ENCODE measurements at regions not wholly inside any gene's neighbourhood (a gene's known extent, or its start where the extent isn't known, plus 50 kb on each side); places are given as distances from the start of the nearest gene placed in this dataset.

- H3K9me2 ChIP-seq (ENCODE audit: insufficient read depth): no peaks in the 10 kb centered on the region
- no peak overlapping the region for H3K9ac ChIP-seq
- no peaks in the 10 kb centered on the region for H3K27me3 ChIP-seq (replicated peaks; ENCODE audit: insufficient read depth)
- H2AFZ ChIP-seq: peak overlapping the region; percentile 50; the same call in 1 of the 2 replicates
- in situ Hi-C loops (cut with MboI): no loop called here
- H3K9me3 ChIP-seq (ENCODE audit: low read depth): no peaks in the 10 kb centered on the region
- H3K27ac ChIP-seq: no peak overlapping the region
- no peaks in the 10 kb centered on the region for H3F3A ChIP-seq (ENCODE audit: insufficient read depth)
- no peaks in the 10 kb centered on the region for H3K79me2 ChIP-seq (ENCODE audit: insufficient read depth)
- no peak overlapping the region for H3K4me3 ChIP-seq
- 21 to 30% methylated on average over 3 of the region's 3 CpGs for WGBS, 2 experiments (ENCODE audit: low coverage in 1 of 2, low lambda C conversion rate in 2 of 2, missing lambda C conversion rate in 2 of 2)
- no peaks in the 10 kb centered on the region for H3K36me3 ChIP-seq (ENCODE audit: low read depth)
- H4K20me1 ChIP-seq (ENCODE audit: insufficient read depth): no peaks in the 10 kb centered on the region
- H3K4me2 ChIP-seq (ENCODE audit: unreplicated experiment): no peak overlapping the region
- no peak for DNase-seq
- H3K4me1 ChIP-seq (ENCODE audit: insufficient read depth): no peaks in the 10 kb centered on the region
- no peak for TF ChIP-seq EZH2 (IDR thresholded peaks at IDR 0.05; ENCODE audit: insufficient read depth, poor library complexity, severe bottlenecking)
These were observed 331.8 kb downstream of the GJA1 start for GRCh38 chr6:121767211-121767610.

DNA sequence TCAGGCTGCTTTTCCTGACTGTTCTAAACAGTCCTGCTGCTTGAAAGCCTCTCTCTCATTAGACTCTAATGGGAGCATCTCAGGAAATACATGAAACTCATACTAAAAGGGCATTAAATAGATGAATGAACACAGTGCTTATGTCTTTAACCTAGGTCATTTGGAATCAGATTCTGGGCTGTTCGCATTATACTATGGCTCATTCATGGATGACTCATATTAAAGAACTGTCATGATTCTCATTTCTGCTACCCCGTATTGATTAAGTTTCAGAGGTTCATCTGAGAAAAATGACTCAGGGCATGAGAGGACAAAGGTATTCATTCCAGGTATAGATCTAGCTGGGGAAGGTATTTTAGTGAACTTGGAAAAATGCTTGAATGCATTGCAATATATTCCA, 335.5 kb downstream of the GJA1 start:
- peak overlapping the region; percentile 18; the same call in 1 of the 2 replicates for H2AFZ ChIP-seq
- no peak overlapping the region for H3K4me2 ChIP-seq (ENCODE audit: unreplicated experiment)
- in situ Hi-C loops (cut with MboI): no loop called here
- no peak overlapping the region for H3K27ac ChIP-seq
- no peaks in the 10 kb centered on the region for H3K79me2 ChIP-seq (ENCODE audit: insufficient read depth)
- H3K27me3 ChIP-seq (replicated peaks; ENCODE audit: insufficient read depth): no peaks in the 10 kb centered on the region
- H3K36me3 ChIP-seq (ENCODE audit: low read depth): no peaks in the 10 kb centered on the region
- peak; percentile 37 for DNase-seq
- H3K9me3 ChIP-seq (ENCODE audit: low read depth): no peaks in the 10 kb centered on the region
- H3K9ac ChIP-seq: no peak overlapping the region
- H3K4me1 ChIP-seq (ENCODE audit: insufficient read depth): no peaks in the 10 kb centered on the region
- no peaks in the 10 kb centered on the region for H4K20me1 ChIP-seq (ENCODE audit: insufficient read depth)
- no peaks in the 10 kb centered on the region for H3K9me2 ChIP-seq (ENCODE audit: insufficient read depth)
- no peak overlapping the region for H3K4me3 ChIP-seq
- TF ChIP-seq EZH2phosphoT487 (IDR thresholded peaks at IDR 0.05; ENCODE audit: insufficient read depth, low read depth): no peak
- TF ChIP-seq EZH2 (IDR thresholded peaks at IDR 0.05; ENCODE audit: insufficient read depth, poor library complexity, severe bottlenecking): no peak
- H3F3A ChIP-seq (ENCODE audit: insufficient read depth): no peaks in the 10 kb centered on the region
- 39 to 44% methylated on average over 2 of the region's 2 CpGs for WGBS, 2 experiments (ENCODE audit: low coverage in 1 of 2, low lambda C conversion rate in 2 of 2, missing lambda C conversion rate in 2 of 2)

DNA sequence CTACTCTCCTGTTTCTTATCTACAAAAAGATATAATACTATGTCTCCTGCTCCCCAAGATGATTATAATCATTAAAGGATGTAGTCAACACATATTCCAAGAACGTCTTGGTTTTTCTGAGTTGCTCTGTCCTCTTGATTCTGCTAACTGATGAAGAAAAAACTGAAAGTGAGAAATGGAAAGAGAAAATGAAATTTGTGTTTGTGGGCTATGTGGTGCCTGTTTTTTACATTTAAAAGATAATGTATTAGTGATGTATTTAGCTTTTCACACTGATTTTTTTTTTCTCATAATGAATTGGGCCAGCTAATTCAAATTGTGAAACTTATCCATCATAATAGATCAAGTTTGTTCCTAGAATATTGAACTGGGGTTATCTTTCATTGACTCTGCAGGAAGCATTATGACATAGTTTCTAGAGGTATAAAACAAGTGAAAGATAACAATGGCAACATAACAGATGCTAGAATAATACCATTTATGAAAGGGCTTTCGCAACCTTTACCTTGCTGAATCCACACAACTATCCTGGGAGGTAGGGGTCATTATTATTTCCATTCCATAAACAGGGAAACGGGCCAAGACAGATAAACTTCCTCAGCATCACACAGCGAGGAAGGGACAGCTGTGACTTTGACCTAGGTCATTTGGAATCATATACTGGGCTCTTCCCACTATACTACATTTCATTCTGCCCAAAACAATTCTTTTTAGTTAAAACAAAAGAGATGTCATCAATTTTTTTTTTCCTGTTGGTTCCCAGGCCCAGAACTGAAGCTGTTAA, 336.7 kb downstream of the GJA1 start:
- H3K4me1 ChIP-seq (ENCODE audit: insufficient read depth): no peaks in the 10 kb centered on the region
- H3K4me2 ChIP-seq (ENCODE audit: unreplicated experiment): no peak overlapping the region
- H3K9ac ChIP-seq: no peak overlapping the region
- no peaks in the 10 kb centered on the region for H3K36me3 ChIP-seq (ENCODE audit: low read depth)
- in situ Hi-C loops (cut with MboI): no loop called here
- H3K79me2 ChIP-seq (ENCODE audit: insufficient read depth): no peaks in the 10 kb centered on the region
- no peak overlapping the region for H2AFZ ChIP-seq
- H3K27ac ChIP-seq: no peak overlapping the region
- no peaks in the 10 kb centered on the region for H3K9me3 ChIP-seq (ENCODE audit: low read depth)
- no peaks in the 10 kb centered on the region for H4K20me1 ChIP-seq (ENCODE audit: insufficient read depth)
- no peaks in the 10 kb centered on the region for H3K9me2 ChIP-seq (ENCODE audit: insufficient read depth)
- whole genome bisulfite sequencing, 2 experiments (ENCODE audit: low coverage in 1 of 2, low lambda C conversion rate in 2 of 2, missing lambda C conversion rate in 2 of 2): 94 to 97% methylated on average over 4 of the region's 4 CpGs
- no peaks in the 10 kb centered on the region for H3K27me3 ChIP-seq (replicated peaks; ENCODE audit: insufficient read depth)
- no peak for DNase-seq
- H3F3A ChIP-seq (ENCODE audit: insufficient read depth): no peaks in the 10 kb centered on the region
- H3K4me3 ChIP-seq: no peak overlapping the region
- TF ChIP-seq EZH2 (IDR thresholded peaks at IDR 0.05; ENCODE audit: insufficient read depth, poor library complexity, severe bottlenecking) (no peak), EZH2phosphoT487 (IDR thresholded peaks at IDR 0.05; ENCODE audit: insufficient read depth, low read depth) (no peak)

- WGBS, 2 experiments (ENCODE audit: low coverage in 1 of 2, low lambda C conversion rate in 2 of 2, missing lambda C conversion rate in 2 of 2): 96 to 98% methylated on average over 2 of the region's 2 CpGs
- Histone ChIP-seq H3K9ac (no peak overlapping the region), H2AFZ (no peak overlapping the region), H3K4me3 (no peak overlapping the region), H3K27me3 (replicated peaks; ENCODE audit: insufficient read depth) (no peaks in the 10 kb centered on the region), H3F3A (ENCODE audit: insufficient read depth) (peaks cover 13% of the 10 kb centered on the region), H3K4me2 (ENCODE audit: unreplicated experiment) (no peak overlapping the region), H3K9me3 (ENCODE audit: low read depth) (no peaks in the 10 kb centered on the region), H3K27ac (no peak overlapping the region), H3K79me2 (ENCODE audit: insufficient read depth) (no peaks in the 10 kb centered on the region), H4K20me1 (ENCODE audit: insufficient read depth) (no peaks in the 10 kb centered on the region), H3K36me3 (ENCODE audit: low read depth) (no peaks in the 10 kb centered on the region), H3K9me2 (ENCODE audit: insufficient read depth) (no peaks in the 10 kb centered on the region), H3K4me1 (ENCODE audit: insufficient read depth) (peaks cover 18% of the 10 kb centered on the region)
- TF ChIP-seq EZH2 (IDR thresholded peaks at IDR 0.05; ENCODE audit: insufficient read depth, poor library complexity, severe bottlenecking) (no peak), EZH2phosphoT487 (IDR thresholded peaks at IDR 0.05; ENCODE audit: insufficient read depth, low read depth) (no peak)
- DNase-seq: no peak
- in situ Hi-C loops (cut with MboI): no loop called here
These were observed 340.6 kb downstream of the GJA1 start for GRCh38 chr6:121776054-121776453.
